Mucosa of stomach (tissue), 1 donor: ENCODE measurements at regions not wholly inside any gene's neighbourhood (a gene's known extent, or its start where the extent isn't known, plus 50 kb on each side); places are given as distances from the start of the nearest gene placed in this dataset.

ENCODE experiments used
- H3K27me3 ChIP-seq: one replicate; pipeline ENCODE4 v1.7.0; 2013; ENCODE audit warnings: mild to moderate bottlenecking, low read length; ENCODE audit not compliant: control insufficient read depth, insufficient read depth
- H3K36me3 ChIP-seq: one replicate; pipeline ENCODE4 v1.7.0; 2013; ENCODE audit warnings: low read length; ENCODE audit not compliant: control insufficient read depth, insufficient read depth
- H3K4me1 ChIP-seq: one replicate; pipeline ENCODE4 v1.7.0; 2013; ENCODE audit warnings: mild to moderate bottlenecking, low read length; ENCODE audit not compliant: control insufficient read depth, insufficient read depth
- H3K4me3 ChIP-seq: one replicate; pipeline ENCODE4 v1.7.0; 2013; ENCODE audit warnings: low read length
- H3K9ac ChIP-seq: one replicate; pipeline ENCODE4 v1.7.0; 2013; ENCODE audit warnings: mild to moderate bottlenecking, low read length, moderate library complexity
- H3K9me3 ChIP-seq: one replicate; pipeline ENCODE4 v1.7.0; 2013; ENCODE audit warnings: mild to moderate bottlenecking, low read length, moderate library complexity; ENCODE audit not compliant: control insufficient read depth
- donor health status: Pancreatic carcinoma.

DNA sequence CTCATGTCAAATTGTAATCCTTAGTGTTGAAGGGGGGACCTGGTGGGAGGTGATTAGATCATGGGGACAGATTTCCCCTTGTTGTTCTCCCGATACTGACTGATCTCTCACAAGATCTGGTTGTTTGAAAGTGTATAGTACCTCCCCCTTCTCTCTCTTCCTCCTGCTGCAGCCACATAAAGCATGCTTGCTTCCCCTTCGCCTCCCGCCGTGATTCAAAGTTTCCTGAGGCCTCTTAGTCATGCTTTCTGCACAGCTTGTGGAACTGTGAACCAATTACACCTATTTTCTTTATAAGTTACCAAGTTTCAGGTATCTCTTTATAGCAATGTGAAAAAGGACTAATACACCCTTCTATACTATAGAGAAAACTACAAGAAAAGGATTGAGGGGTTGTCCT, 1170.5 kb upstream of the AGA start:
- Histone ChIP-seq H3K9ac (no peak overlapping the region), H3K4me3 (no peak overlapping the region), H3K9me3 (no peaks in the 10 kb centered on the region), H3K27me3 (no peaks in the 10 kb centered on the region), H3K4me1 (no peaks in the 10 kb centered on the region), H3K36me3 (no peaks in the 10 kb centered on the region)

DNA sequence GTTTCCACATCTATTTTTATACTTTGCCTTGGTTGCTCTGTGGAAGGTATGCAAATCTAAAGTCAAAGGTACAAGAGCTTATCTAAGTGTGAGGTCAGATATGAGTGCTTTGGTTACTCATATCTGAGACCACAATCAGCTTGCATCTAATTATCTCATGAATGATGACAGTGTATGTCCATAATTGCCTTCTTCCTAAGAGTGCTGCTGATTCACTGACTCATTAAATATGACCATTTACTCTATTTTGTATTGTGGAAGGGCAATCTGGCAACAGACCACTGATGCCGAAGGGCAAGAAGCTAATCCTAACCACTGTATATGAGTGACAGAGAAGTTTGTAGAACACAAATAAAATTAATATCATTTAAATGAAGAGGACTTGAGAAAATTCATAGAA, 1190.2 kb upstream of the AGA start:
- no peaks in the 10 kb centered on the region for H3K4me1 ChIP-seq
- no peak overlapping the region for H3K4me3 ChIP-seq
- H3K9me3 ChIP-seq = no peaks in the 10 kb centered on the region
- no peak overlapping the region for H3K9ac ChIP-seq
- H3K36me3 ChIP-seq = no peaks in the 10 kb centered on the region
- H3K27me3 ChIP-seq = no peaks in the 10 kb centered on the region

DNA sequence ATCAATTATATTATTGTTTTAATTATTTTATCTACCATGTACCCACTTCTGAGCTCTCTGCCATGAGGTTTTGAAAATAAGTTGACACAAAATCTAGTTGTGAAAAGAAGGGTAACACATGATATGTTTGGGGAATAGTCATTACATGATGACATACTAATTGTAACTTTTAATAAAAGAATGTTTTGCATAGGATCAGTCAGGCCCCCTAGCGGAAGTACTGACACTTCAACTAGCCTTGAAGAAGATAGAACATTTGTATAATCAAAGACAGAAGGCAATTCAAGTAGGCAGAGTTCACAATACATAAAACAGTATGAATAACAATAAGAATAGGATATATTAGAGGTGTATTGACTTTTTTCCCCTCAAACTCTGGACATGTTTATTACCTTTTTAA, 1191.0 kb upstream of the AGA start:
- Histone ChIP-seq H3K27me3 (no peaks in the 10 kb centered on the region), H3K4me3 (no peak overlapping the region), H3K9ac (no peak overlapping the region), H3K4me1 (no peaks in the 10 kb centered on the region), H3K9me3 (no peaks in the 10 kb centered on the region), H3K36me3 (no peaks in the 10 kb centered on the region)

DNA sequence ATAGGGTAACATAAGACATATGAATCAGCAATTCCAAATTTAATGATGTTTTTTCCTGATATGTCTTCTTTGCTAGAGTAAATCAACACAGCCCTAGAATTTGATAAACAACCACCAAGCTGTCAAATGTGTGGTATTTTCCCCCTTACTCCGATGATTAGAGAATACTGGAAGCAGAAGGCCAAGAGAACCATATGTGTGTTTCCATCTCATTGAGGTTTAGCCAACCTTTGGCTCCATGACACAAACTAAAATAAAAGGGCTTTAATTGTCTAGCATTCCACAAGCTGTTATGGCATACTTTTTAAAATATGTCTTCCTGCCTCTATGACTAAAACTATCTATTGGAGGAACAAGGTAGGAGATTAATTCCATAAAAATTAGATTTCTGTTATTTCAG, 1222.4 kb upstream of the AGA start:
- Histone ChIP-seq H3K9ac (no peak overlapping the region), H3K36me3 (no peaks in the 10 kb centered on the region), H3K27me3 (no peaks in the 10 kb centered on the region)

DNA sequence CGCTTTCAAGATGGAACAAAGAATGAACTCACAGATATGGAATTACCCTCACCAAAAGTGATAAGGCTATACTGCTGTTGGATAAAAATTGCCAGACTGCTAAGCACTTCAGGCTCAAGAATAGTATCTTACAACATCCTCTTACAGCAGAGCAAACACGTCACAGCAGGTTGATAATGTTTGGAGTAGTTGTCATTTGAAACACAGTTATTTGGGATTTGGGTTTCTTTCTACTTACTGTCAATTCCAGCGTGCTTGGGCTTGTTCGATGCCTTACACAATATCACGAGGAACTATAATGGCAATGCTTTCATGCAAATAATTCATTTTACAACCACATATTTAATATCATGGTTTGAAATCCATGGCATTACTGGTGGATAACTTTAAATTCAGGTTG, 1223.7 kb upstream of the AGA start:
- Histone ChIP-seq H3K36me3 (no peaks in the 10 kb centered on the region), H3K9me3 (no peaks in the 10 kb centered on the region), H3K9ac (no peak overlapping the region), H3K4me1 (no peaks in the 10 kb centered on the region), H3K27me3 (no peaks in the 10 kb centered on the region), H3K4me3 (no peak overlapping the region)

More for the DNA sequence above, 1222.4 kb upstream of the AGA start:
- H3K9me3 ChIP-seq = no peaks in the 10 kb centered on the region
- H3K4me1 ChIP-seq = no peaks in the 10 kb centered on the region
- H3K4me3 ChIP-seq = no peak overlapping the region

DNA sequence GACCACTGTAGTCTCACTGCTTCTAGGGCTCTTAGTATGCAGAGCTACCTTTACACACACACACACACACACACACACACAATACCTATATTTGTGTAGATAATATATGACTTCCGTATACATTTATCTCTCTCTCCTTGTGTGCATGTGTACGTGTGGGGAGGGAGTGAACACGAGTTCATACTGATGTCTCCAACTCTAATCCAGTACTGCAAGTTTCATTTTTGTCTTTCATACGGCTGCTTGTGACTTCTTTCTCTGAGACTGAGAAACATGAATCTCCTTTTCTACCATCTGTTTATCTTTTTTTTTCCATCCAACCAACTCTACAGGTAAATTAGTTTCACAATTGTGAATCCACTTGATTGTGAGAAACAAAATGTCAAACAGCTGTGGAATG, 1229.5 kb upstream of the AGA start:
- H3K27me3 ChIP-seq = no peaks in the 10 kb centered on the region
- no peak overlapping the region for H3K9ac ChIP-seq
- no peaks in the 10 kb centered on the region for H3K4me1 ChIP-seq
- no peaks in the 10 kb centered on the region for H3K36me3 ChIP-seq
- H3K4me3 ChIP-seq = no peak overlapping the region
- H3K9me3 ChIP-seq = no peaks in the 10 kb centered on the region

DNA sequence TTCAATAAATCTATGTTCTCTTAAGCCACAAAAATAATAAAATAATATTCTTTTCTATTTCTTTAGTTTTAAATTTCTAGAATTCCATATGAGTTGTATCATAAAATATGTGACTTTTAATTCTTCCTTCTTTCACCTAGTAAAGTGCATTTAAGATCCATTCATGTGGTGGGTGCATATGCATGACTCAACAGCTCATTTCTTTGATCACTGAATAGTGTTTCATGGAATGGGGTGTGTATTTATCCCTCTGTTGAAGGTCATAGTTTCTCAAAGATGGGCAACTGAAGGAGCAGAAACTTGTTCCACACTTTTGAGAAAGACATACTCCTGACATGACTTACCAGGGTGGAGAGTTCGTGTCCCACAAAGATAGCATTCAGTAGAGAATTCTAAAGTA, 1230.3 kb upstream of the AGA start:
- Histone ChIP-seq H3K4me3 (no peak overlapping the region), H3K4me1 (no peaks in the 10 kb centered on the region), H3K36me3 (no peaks in the 10 kb centered on the region), H3K9me3 (no peaks in the 10 kb centered on the region), H3K9ac (no peak overlapping the region), H3K27me3 (no peaks in the 10 kb centered on the region)

DNA sequence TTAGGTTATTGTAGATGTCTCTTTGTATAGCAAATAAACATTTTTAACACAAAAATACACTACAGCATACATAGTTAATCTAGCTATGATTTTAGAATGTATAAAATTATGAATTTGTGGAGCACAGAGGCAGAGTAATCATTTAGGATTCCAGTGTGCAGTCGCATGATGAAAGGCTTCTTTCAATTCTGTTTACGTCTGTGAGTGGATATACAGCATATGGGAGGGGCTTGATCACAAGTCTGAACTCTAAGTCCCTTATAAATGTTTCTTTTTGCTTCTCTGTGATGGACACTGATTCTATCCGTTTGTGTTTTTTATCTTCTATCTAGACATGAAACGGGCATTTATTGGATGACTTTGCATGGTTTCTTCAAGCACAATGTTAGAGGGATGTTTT, 1239.6 kb upstream of the AGA start:
- H3K36me3 ChIP-seq = no peaks in the 10 kb centered on the region
- no peak overlapping the region for H3K9ac ChIP-seq
- H3K4me1 ChIP-seq = no peaks in the 10 kb centered on the region
- H3K9me3 ChIP-seq = no peaks in the 10 kb centered on the region
- H3K27me3 ChIP-seq = no peaks in the 10 kb centered on the region
- H3K4me3 ChIP-seq = no peak overlapping the region

DNA sequence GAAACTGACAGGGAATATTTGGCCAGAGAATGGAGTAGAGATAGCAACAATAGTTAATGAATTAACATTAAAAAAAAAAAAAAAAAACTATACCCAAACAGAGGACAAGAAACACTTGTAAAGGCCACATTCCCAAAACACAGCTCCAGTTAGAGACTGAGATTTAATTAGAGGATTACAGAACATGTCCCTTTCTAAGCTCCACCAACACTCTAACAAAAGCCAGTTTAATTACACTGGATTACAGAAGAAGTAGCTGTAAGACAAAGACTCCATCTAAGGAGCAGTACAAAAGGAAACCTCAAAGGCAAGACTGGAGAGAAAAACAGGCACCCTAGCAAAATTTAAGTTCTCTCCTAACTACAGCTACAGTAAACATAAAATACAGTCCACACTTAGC, 1247.7 kb upstream of the AGA start:
- no peaks in the 10 kb centered on the region for H3K9me3 ChIP-seq
- no peak overlapping the region for H3K4me3 ChIP-seq
- no peaks in the 10 kb centered on the region for H3K4me1 ChIP-seq
- H3K36me3 ChIP-seq = no peaks in the 10 kb centered on the region
- no peak overlapping the region for H3K9ac ChIP-seq
- H3K27me3 ChIP-seq = no peaks in the 10 kb centered on the region

DNA sequence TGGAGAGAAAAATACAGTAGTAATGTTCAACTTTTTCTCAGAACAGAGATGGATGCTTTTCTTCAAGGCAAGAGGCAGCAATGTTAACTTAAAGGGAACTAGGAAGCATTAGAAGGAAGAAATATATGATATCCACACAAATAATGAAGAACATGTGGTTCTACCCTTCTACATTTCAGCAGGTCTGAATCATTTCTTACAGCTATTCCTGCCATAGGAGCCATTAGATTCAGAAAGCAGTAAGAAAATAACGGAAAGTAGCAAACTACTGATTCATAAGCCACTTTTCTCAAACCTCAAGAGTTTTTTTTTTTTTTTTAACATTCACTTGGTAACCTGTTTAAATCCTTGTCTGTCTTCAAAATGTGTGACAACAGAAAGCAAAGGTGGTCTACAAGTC, 1251.6 kb upstream of the AGA start:
- Histone ChIP-seq H3K4me1 (no peaks in the 10 kb centered on the region), H3K9me3 (no peaks in the 10 kb centered on the region), H3K9ac (no peak overlapping the region), H3K27me3 (no peaks in the 10 kb centered on the region), H3K4me3 (no peak overlapping the region), H3K36me3 (no peaks in the 10 kb centered on the region)

DNA sequence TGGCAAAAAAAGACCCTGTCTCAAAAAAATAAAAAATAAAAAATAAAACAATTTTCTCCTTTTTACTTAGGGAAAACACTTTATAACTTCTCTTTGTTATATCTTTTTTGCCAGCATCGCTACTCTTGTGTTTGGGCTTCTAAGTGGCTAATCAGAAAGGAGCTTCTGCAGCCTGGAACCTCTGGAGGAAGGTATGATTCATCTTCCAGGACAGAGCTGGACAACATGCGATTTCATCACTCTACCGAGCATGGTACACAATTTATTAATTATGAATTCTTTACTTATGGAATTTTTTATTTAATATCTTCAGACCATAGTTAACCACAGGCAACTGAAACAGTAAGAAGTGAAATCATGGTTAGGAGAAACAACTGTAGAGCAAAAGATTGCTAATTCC, 1254.3 kb upstream of the AGA start:
- Histone ChIP-seq H3K9ac (no peak overlapping the region), H3K27me3 (no peaks in the 10 kb centered on the region), H3K4me1 (no peaks in the 10 kb centered on the region), H3K4me3 (no peak overlapping the region), H3K9me3 (no peaks in the 10 kb centered on the region), H3K36me3 (no peaks in the 10 kb centered on the region)

DNA sequence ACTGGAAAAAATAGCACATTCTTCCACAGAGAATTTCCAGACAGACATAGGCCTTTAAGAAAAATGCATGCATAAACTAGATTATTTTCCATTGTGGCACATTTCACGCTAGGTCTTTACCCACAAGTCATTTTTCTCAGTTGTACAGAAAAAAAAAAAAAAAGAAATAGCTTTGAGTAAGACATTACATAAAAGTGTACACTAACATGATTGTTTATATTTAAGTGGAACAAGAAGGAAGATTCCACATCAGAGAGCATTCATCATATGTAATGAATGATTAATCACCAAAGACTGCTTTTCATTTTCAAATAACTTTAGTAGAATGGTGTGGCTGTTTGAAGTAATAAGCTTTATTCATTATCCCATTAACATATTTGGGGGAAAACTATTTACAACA, 1270.2 kb upstream of the AGA start:
- Histone ChIP-seq H3K4me3 (no peak overlapping the region), H3K9me3 (no peaks in the 10 kb centered on the region), H3K27me3 (no peaks in the 10 kb centered on the region), H3K9ac (no peak overlapping the region), H3K4me1 (no peaks in the 10 kb centered on the region), H3K36me3 (no peaks in the 10 kb centered on the region)

DNA sequence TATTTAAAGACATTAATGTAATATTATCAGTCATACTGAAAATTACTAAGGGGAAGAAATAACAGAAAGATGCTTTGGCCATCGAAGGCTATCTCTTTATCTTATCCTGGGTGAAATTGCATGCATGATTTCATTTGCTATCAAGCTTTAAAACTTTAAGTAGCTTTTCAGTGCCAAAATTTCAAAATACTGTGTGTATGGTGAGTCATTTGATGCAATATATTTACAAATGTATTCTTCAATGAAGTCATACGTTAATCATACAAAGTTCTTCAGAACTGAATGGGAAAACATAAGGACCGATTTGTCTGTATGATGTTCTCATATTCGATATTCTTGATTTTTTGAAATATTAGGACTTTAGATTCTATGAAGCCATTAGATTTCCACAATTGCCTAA, 1295.8 kb upstream of the AGA start:
- Histone ChIP-seq H3K4me1 (no peaks in the 10 kb centered on the region), H3K4me3 (no peak overlapping the region), H3K36me3 (no peaks in the 10 kb centered on the region), H3K9ac (no peak overlapping the region), H3K27me3 (no peaks in the 10 kb centered on the region), H3K9me3 (no peaks in the 10 kb centered on the region)
